ENCODE measurements at regions not wholly inside any gene's neighbourhood (a gene's known extent, or its start where the extent isn't known, plus 50 kb on each side); places are given as distances from the start of the nearest gene placed in this dataset.

DNA sequence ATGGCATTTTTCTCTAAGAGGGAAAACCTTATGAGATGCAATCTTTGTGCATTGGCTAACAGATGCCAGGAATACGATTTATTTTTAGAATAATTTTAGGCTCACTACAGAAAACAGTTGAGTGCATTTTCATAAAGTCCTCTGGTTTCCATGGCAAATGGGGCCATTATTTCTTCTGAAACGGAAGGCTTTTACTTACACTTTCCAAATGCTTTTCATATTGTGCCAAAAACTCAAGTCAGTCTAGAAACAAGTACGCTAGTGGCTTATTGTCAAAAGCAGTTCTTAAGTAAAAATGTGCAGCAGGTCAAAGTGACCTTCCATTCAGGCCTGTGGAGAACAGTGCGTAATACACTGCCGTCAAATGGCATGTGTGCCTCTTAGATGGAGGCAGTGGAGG is 628.7 kb downstream of the EFNB2 start:
- TF ChIP-seq POLR2AphosphoS5 (IDR thresholded peaks at IDR 0.05; ENCODE audit: borderline replicate concordance, low read depth, low read length) (no peak), EZH2 (IDR thresholded peaks at IDR 0.05) (no peak), FOXP2 (optimal IDR thresholded peaks at IDR 0.05; ENCODE audit: control extremely low read depth, extremely low read length, insufficient read depth) (no peak)

Measured in SK-N-MC (cell line).